ENCODE measurements at regions not wholly inside any gene's neighbourhood (a gene's known extent, or its start where the extent isn't known, plus 50 kb on each side); places are given as distances from the start of the nearest gene placed in this dataset.

DNA sequence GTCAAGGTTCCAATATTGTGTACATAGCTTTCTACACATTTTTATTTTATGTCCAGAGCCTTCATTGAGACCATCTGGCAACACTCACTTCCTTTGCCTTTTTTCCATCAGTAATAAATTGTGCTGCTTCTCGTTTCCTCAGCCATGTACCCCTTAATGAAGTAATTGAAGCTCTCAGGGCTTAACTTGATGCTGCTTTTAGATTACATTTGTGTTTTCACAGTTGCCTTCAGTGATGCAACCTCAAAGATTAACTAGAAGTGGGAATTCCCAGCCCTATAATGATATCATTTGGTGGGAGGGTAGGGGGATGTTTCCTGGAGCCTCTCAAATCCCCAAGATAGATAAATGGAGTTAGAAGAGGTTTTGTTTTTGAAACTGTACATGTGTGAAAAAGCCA is 80.2 kb upstream of the KRR1 start:
- Histone ChIP-seq H3K9me3 (ENCODE audit: control insufficient read depth in 4 of 4, low read length in 3 of 4) (no peaks in the 10 kb centered on the region), H3K27ac (ENCODE audit: low read depth in 1 of 2, low read length in 2 of 2) (no peak overlapping the region), H3K9ac (ENCODE audit: low read depth in 1 of 2, low read length in 2 of 2) (no peak overlapping the region), H3K4me1 (ENCODE audit: control insufficient read depth in 4 of 4, insufficient read depth in 4 of 4, low read length in 3 of 4) (no peaks in the 10 kb centered on the region), H3K27me3 (ENCODE audit: control insufficient read depth in 4 of 4, insufficient read depth in 4 of 4, low read length in 3 of 4) (no peaks in the 10 kb centered on the region), H3K4me3 (ENCODE audit: low read depth in 1 of 3, low read length in 3 of 3) (no peak overlapping the region), H3K36me3 (ENCODE audit: control insufficient read depth in 4 of 4, insufficient read depth in 3 of 4, low read depth in 1 of 4, low read length in 3 of 4) (no peaks in the 10 kb centered on the region)
- 70% methylated on average over 1 of the region's 1 CpG for WGBS
- no peak for DNase-seq (ENCODE audit: low spot score)
- no peak for TF ChIP-seq HNF4G (IDR thresholded peaks at IDR 0.05)
- no peak for TF ChIP-seq GABPA (IDR thresholded peaks at IDR 0.05 in 1 of 2, conservative IDR thresholded peaks at IDR 0.05 in 1 of 2)
- TF ChIP-seq ATF3 (IDR thresholded peaks at IDR 0.05), result no peak
- no peak for TF ChIP-seq SP1 (IDR thresholded peaks at IDR 0.05)
- TF ChIP-seq, protein P1, sequence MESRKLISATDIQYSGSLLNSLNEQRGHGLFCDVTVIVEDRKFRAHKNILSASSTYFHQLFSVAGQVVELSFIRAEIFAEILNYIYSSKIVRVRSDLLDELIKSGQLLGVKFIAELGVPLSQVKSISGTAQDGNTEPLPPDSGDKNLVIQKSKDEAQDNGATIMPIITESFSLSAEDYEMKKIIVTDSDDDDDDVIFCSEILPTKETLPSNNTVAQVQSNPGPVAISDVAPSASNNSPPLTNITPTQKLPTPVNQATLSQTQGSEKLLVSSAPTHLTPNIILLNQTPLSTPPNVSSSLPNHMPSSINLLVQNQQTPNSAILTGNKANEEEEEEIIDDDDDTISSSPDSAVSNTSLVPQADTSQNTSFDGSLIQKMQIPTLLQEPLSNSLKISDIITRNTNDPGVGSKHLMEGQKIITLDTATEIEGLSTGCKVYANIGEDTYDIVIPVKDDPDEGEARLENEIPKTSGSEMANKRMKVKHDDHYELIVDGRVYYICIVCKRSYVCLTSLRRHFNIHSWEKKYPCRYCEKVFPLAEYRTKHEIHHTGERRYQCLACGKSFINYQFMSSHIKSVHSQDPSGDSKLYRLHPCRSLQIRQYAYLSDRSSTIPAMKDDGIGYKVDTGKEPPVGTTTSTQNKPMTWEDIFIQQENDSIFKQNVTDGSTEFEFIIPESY (IDR thresholded peaks at IDR 0.05), result no peak
- TF ChIP-seq FOXA2 (IDR thresholded peaks at IDR 0.05), result no peak
- no peak for TF ChIP-seq MAX (IDR thresholded peaks at IDR 0.05)
- no peak for TF ChIP-seq JUND (IDR thresholded peaks at IDR 0.05)
- TF ChIP-seq REST (IDR thresholded peaks at IDR 0.05), result no peak
- no peak for TF ChIP-seq RXRA (IDR thresholded peaks at IDR 0.05)
- TF ChIP-seq, protein P2, sequence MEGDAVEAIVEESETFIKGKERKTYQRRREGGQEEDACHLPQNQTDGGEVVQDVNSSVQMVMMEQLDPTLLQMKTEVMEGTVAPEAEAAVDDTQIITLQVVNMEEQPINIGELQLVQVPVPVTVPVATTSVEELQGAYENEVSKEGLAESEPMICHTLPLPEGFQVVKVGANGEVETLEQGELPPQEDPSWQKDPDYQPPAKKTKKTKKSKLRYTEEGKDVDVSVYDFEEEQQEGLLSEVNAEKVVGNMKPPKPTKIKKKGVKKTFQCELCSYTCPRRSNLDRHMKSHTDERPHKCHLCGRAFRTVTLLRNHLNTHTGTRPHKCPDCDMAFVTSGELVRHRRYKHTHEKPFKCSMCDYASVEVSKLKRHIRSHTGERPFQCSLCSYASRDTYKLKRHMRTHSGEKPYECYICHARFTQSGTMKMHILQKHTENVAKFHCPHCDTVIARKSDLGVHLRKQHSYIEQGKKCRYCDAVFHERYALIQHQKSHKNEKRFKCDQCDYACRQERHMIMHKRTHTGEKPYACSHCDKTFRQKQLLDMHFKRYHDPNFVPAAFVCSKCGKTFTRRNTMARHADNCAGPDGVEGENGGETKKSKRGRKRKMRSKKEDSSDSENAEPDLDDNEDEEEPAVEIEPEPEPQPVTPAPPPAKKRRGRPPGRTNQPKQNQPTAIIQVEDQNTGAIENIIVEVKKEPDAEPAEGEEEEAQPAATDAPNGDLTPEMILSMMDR (IDR thresholded peaks at IDR 0.05; ENCODE audit: low read depth, low read length, missing input control), result no peak
- no peak for TF ChIP-seq FOXA1 (IDR thresholded peaks at IDR 0.05)
- no peak for TF ChIP-seq YY1 (IDR thresholded peaks at IDR 0.05)
- no peak for TF ChIP-seq NR2F2 (IDR thresholded peaks at IDR 0.05)
- TF ChIP-seq TAF1 (conservative IDR thresholded peaks at IDR 0.05), result no peak
- TF ChIP-seq EGR1 (IDR thresholded peaks at IDR 0.05; ENCODE audit: low read depth in 2 of 2), result no peak
- TF ChIP-seq RAD21 (IDR thresholded peaks at IDR 0.05), result no peak
- no peak for TF ChIP-seq HNF4A (conservative IDR thresholded peaks at IDR 0.05)

All from liver (tissue), 8 donors.